PC-3 (cell line): ENCODE measurements at regions not wholly inside any gene's neighbourhood (a gene's known extent, or its start where the extent isn't known, plus 50 kb on each side); places are given as distances from the start of the nearest gene placed in this dataset.

ENCODE experiments used
- CTCF ChIP-seq: fragments of 300-600 bp; sonication (generic); conservative IDR thresholded peaks from 2 replicates; pipeline ENCODE4 v1.5.1; 2017; ENCODE audit warnings: antibody characterized with exemption, low read depth, mild to moderate bottlenecking, low read length
- EZH2 ChIP-seq: fragments of 300-600 bp; sonication (generic); IDR thresholded peaks from one replicate; pipeline ENCODE4 v1.6.1; 2017; ENCODE audit warnings: antibody characterized with exemption, mild to moderate bottlenecking, low read length; ENCODE audit not compliant: unreplicated experiment
- EZH2phosphoT487 ChIP-seq: fragments of 300-600 bp; sonication (generic); IDR thresholded peaks from 2 replicates; pipeline ENCODE4 v1.6.1; 2018; ENCODE audit warnings: mild to moderate bottlenecking, antibody characterized with exemption, low read length, borderline replicate concordance

GRCh38 chr4:18077808-18078207 is 56.3 kb upstream of the LCORL start:
- no peak for TF ChIP-seq CTCF
- no peak for TF ChIP-seq EZH2phosphoT487
- TF ChIP-seq EZH2: no peak
